GM12864 (cell line): ENCODE measurements at regions not wholly inside any gene's neighbourhood (a gene's known extent, or its start where the extent isn't known, plus 50 kb on each side); places are given as distances from the start of the nearest gene placed in this dataset.

Source experiments
- DNase-seq: peaks from one replicate; pipeline ENCODE4 v3.0.0-alpha.2; 2011; ENCODE audit warnings: low read depth
- H3K4me3 ChIP-seq: 2 replicates; pipeline ENCODE4 v1.5.1; 2011; ENCODE audit warnings: mild to moderate bottlenecking, low read depth, low read length, control low read depth
- TF ChIP-seq, protein P1 (sequence below): IDR thresholded peaks from 2 replicates; pipeline ENCODE4 v1.5.1; 2011; ENCODE audit warnings: low read depth, mild to moderate bottlenecking, moderate library complexity, low read length, control low read depth, inconsistent platforms; ENCODE audit errors: missing control alignments

- no peak for DNase-seq
- TF ChIP-seq, protein P1, sequence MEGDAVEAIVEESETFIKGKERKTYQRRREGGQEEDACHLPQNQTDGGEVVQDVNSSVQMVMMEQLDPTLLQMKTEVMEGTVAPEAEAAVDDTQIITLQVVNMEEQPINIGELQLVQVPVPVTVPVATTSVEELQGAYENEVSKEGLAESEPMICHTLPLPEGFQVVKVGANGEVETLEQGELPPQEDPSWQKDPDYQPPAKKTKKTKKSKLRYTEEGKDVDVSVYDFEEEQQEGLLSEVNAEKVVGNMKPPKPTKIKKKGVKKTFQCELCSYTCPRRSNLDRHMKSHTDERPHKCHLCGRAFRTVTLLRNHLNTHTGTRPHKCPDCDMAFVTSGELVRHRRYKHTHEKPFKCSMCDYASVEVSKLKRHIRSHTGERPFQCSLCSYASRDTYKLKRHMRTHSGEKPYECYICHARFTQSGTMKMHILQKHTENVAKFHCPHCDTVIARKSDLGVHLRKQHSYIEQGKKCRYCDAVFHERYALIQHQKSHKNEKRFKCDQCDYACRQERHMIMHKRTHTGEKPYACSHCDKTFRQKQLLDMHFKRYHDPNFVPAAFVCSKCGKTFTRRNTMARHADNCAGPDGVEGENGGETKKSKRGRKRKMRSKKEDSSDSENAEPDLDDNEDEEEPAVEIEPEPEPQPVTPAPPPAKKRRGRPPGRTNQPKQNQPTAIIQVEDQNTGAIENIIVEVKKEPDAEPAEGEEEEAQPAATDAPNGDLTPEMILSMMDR = no peak
- H3K4me3 ChIP-seq = no peak overlapping the region
These were observed 237.8 kb upstream of the DAPK1 start for GRCh38 chr9:87259543-87260518.

- no peak overlapping the region for H3K4me3 ChIP-seq
- no peak for DNase-seq
- TF ChIP-seq, protein P1 = no peak
These were observed 234.4 kb upstream of the DAPK1 start for GRCh38 chr9:87263291-87263690.

- TF ChIP-seq, protein P1 = no peak
- no peak overlapping the region for H3K4me3 ChIP-seq
- no peak for DNase-seq
These were observed 231.0 kb upstream of the DAPK1 start for GRCh38 chr9:87266697-87267096.

DNA sequence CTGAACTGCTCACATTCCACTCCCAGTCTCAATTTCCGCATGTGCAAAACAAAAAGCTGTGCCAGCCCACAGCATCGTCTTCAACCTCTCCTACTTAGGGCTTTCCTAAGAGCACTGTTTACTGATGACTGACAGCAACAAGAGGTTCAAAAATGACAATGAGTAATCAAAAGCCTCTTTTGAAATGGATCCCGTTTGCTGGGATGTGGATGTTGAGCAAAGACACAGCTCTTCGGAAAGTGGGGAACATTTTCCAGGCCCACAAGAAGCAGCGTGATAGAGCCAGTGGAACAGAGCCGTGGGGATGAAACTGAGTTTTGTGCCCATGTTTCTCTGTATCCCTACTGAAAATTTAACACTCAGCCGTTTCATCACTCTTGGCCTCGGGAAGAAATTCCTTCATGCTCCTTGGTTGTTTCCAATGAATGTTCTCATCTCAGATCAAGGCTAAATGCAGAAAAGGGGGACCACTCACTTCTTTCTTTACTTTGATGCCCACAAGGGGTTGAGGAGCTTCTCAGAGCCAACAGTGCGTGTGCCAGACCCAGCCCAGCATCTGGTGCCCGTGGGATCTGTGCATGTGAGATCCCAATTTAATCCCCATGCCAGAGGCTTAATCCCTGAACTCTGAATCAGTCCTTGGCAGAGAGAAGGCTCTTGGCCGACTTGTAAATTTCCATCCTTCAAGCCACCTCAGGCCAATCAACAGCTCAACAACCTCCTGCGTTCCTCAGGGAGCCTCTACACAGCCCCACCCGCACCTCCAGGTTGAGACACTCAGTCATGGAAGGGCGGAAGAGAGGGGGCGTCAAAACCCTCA is 230.2 kb upstream of the DAPK1 start:
- no peak for DNase-seq
- TF ChIP-seq, protein P1 = no peak
- no peak overlapping the region for H3K4me3 ChIP-seq

GRCh38 chr9:87269296-87270176 is 228.1 kb upstream of the DAPK1 start:
- no peak for DNase-seq
- H3K4me3 ChIP-seq = no peak overlapping the region
- TF ChIP-seq, protein P1 = no peak

- H3K4me3 ChIP-seq = no peak overlapping the region
- TF ChIP-seq, protein P1 = no peak
- DNase-seq = no peak
These were observed 227.3 kb upstream of the DAPK1 start for GRCh38 chr9:87270221-87270847.
